CD4-positive, alpha-beta T cell treated with Interleukin-1 beta for 1 hour (primary cell): ENCODE measurements at regions not wholly inside any gene's neighbourhood (a gene's known extent, or its start where the extent isn't known, plus 50 kb on each side); places are given as distances from the start of the nearest gene placed in this dataset.

Experiments used
- DNase-seq, 2 donors: peaks; one replicate each; pipeline ENCODE4 v3.0.0-alpha.2; 2020 to 2022

GRCh38 chr4:11497212-11497806, 68.6 kb upstream of the HS3ST1 start:
- DNase-seq = peak in 1 of 2 donors; percentile 13

- DNase-seq = no peak
Observed at GRCh38 chr4:11496351-11496829, 67.7 kb upstream of the HS3ST1 start.

- no peak for DNase-seq
Observed at GRCh38 chr4:11495818-11496217, 67.1 kb upstream of the HS3ST1 start.

- DNase-seq = no peak
Observed at GRCh38 chr4:11495291-11495690, 66.6 kb upstream of the HS3ST1 start.

- no peak for DNase-seq
Observed at GRCh38 chr4:11494232-11494631, 65.5 kb upstream of the HS3ST1 start.

- DNase-seq = peak in 1 of 2 donors; percentile 30
Observed at GRCh38 chr4:11489453-11490083, 60.9 kb upstream of the HS3ST1 start.

- no peak for DNase-seq
Observed at GRCh38 chr4:11488657-11489452, 60.2 kb upstream of the HS3ST1 start.

- DNase-seq = no peak
Observed at GRCh38 chr4:11487868-11488544, 59.3 kb upstream of the HS3ST1 start.

- DNase-seq = no peak
Observed at GRCh38 chr4:11487139-11487538, 58.4 kb upstream of the HS3ST1 start.

GRCh38 chr4:11485926-11486325, 57.2 kb upstream of the HS3ST1 start:
- no peak for DNase-seq

GRCh38 chr4:11484531-11484930, 55.8 kb upstream of the HS3ST1 start:
- DNase-seq = no peak

- DNase-seq = no peak
Observed at GRCh38 chr4:11483046-11483445, 54.4 kb upstream of the HS3ST1 start.

GRCh38 chr4:11480683-11481082, 52.0 kb upstream of the HS3ST1 start:
- DNase-seq = peak in 1 of 2 donors; percentile 70
